C4-2B (cell line): ENCODE measurements at regions not wholly inside any gene's neighbourhood (a gene's known extent, or its start where the extent isn't known, plus 50 kb on each side); places are given as distances from the start of the nearest gene placed in this dataset.

Source experiments
- H3K27ac ChIP-seq: fragments of 450-650 bp; 2 replicates; pipeline ENCODE4 v1.5.1; 2017
- ZFX ChIP-seq: fragments of 450-650 bp; IDR thresholded peaks from 2 replicates; pipeline ENCODE4 v1.6.1; 2017
- TF ChIP-seq, protein P1 (sequence below): fragments of 450-650 bp; conservative IDR thresholded peaks from 2 replicates; pipeline ENCODE4 v1.5.1; 2017; ENCODE audit warnings: mild to moderate bottlenecking

DNA sequence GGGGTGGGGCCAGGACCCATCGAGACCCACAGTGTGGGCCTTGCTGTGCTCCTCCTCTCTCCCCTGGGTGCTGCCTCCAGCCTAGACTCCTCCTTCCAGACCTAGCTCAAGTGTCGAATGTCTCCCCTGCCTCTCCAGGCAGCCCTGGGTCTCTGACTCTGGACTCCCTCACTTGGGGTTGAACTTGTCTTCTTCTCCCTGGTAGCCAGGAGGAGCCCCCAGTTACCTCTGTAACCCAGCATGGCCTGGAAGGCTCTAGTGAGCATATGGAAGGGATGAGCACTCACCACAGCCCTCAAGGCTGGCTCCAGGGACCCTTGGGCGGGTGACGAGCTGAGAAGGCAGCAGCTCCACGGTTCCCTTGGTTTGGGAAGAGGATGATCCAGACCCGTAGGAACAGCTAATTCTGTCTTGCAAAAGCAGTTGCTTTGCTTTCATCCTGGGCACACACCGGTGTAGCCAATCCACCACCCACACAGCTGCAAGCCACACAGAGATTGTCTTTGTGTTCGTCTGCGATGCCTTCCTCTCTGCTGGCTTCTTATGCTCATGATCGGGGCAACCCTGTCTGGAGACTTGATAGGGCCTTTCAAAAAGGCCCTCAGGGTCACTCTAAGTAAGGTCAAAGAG lies 52.3 kb upstream of the ANTXRL start:
- no peak overlapping the region for H3K27ac ChIP-seq
- TF ChIP-seq, protein P1, sequence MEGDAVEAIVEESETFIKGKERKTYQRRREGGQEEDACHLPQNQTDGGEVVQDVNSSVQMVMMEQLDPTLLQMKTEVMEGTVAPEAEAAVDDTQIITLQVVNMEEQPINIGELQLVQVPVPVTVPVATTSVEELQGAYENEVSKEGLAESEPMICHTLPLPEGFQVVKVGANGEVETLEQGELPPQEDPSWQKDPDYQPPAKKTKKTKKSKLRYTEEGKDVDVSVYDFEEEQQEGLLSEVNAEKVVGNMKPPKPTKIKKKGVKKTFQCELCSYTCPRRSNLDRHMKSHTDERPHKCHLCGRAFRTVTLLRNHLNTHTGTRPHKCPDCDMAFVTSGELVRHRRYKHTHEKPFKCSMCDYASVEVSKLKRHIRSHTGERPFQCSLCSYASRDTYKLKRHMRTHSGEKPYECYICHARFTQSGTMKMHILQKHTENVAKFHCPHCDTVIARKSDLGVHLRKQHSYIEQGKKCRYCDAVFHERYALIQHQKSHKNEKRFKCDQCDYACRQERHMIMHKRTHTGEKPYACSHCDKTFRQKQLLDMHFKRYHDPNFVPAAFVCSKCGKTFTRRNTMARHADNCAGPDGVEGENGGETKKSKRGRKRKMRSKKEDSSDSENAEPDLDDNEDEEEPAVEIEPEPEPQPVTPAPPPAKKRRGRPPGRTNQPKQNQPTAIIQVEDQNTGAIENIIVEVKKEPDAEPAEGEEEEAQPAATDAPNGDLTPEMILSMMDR = no peak
- TF ChIP-seq ZFX = no peak

DNA sequence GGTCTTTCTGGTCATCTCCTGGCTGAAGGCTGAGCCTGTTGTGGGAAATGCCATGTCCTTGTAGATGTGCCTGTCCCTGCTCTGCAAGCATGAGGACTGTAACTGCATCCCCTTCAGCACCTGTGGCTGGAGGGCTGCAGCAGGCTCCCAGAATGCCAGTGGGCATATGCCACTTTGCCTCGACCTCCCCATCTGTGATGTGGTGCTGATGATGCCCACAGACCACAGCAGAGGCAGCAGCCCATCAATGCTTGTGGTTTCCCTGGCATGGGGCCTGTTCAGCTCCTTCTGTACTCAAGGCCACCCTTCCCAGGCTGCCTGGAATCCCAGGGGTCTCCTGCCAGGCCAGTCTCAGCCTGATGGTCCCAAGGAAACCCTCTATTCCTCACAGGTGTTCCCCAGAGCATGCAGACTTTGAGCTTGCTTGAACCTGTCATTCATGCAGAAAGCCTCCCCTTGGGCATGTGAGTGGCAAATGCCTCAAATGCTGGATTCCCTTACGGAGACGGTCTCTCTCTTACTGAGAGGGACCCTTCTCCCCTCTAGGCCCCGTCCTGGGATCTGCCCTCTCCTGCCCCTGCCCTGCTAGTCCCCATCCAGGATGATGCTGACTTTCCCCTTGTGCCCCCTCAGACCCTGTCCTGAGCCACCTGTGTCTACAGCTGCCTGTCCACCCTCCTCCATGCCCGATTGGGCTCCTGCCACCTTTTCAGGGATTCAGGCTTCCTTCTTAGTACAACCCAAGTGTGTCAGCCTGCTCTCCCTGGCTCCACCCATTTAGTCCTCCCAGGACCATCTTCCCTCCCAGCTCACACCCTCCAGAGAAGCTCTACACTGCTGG lies 50.9 kb upstream of the ANTXRL start:
- no peak for TF ChIP-seq ZFX
- TF ChIP-seq, protein P1 = no peak
- no peak overlapping the region for H3K27ac ChIP-seq

DNA sequence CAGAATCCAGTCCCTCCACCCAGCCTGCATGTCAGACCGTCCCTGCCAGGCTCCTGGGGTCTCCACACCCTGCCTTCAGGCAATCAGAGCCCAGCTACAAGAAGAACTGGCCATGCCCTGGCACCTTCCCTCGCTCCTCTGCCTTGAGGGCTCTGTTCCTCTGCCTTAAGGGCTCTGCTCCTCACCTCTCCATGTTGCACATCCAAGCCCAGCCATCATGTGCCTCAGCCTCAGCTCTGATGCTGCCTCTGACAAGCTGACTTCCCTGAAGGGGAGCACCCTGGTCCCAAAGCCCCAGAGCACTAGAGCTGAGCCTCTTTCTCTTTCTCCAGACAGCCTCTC lies 50.3 kb upstream of the ANTXRL start:
- no peak overlapping the region for H3K27ac ChIP-seq
- TF ChIP-seq, protein P1 = no peak
- no peak for TF ChIP-seq ZFX

DNA sequence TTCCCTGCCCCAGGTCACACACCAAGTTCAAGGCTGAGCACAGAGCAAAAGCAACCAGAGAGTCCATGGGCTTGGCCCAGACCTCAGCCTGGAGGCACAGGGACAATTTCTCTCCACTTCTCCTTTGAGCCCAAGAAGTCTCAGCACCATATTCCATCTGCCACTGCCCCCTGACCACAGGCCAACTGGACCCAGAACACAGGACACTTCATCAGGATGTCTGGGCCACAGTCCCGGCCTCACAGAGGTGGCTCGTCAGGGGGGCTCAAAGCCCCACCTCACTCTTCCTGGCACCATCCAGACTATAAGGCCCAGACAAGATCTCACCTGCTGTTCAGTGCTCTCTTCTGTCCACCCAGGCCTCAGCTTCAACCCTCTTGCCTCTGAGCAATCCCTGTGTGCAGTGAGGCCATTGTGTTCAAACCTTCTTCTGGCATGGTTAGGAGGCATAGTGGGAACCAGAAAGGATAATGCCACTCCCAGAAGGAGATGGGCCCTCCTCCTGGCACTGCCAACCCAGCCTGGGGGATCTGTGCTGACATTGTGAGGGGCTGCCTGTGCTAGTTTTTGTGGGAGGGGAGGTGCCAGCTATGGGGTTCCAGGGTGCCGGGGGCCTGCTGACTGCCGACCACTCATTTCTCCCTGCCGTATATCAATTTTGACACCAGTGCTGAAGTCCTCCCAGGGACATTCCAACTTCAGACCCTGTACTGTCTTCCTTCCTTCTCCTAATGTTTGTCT lies 49.7 kb upstream of the ANTXRL start:
- no peak overlapping the region for H3K27ac ChIP-seq
- TF ChIP-seq, protein P1 = no peak
- no peak for TF ChIP-seq ZFX
